HEK293T (cell line): ENCODE measurements at regions not wholly inside any gene's neighbourhood (a gene's known extent, or its start where the extent isn't known, plus 50 kb on each side); places are given as distances from the start of the nearest gene placed in this dataset.

ENCODE experiments used
- CTCF ChIA-PET: fragments of 350-600 bp; formaldehyde crosslinking; extraction: SDS; loops from one replicate; lab custom pipeline; 2021; ENCODE audit warnings: antibody characterized with exemption, inconsistent platforms; lab: Yijun Ruan, JAX
- POLR2A ChIA-PET: fragments of 350-600 bp; formaldehyde crosslinking; extraction: SDS; loops from one replicate; lab custom pipeline; 2020; ENCODE audit warnings: antibody characterized with exemption, inconsistent platforms; lab: Yijun Ruan, JAX
- DNase-seq: peaks from one replicate; pipeline ENCODE4 v3.0.0; 2012; ENCODE audit warnings: mixed read lengths; ENCODE audit errors: extremely low spot score
- ARNT ChIP-seq: fragments of 450-650 bp; IDR thresholded peaks from 2 replicates; pipeline ENCODE4 v1.6.1; 2017; ENCODE audit warnings: mild to moderate bottlenecking
- BHLHE40 ChIP-seq: fragments of 450-650 bp; IDR thresholded peaks from 2 replicates; pipeline ENCODE4 v1.6.1; 2016; ENCODE audit warnings: mild to moderate bottlenecking, moderate library complexity, borderline replicate concordance
- CTBP1 ChIP-seq: fragments of 450-650 bp; IDR thresholded peaks from 2 replicates; pipeline ENCODE4 v1.6.1; 2016; ENCODE audit warnings: borderline replicate concordance
- ELF4 ChIP-seq: fragments of 450-650 bp; IDR thresholded peaks from 2 replicates; pipeline ENCODE4 v1.6.1; 2017; ENCODE audit warnings: antibody characterized with exemption
- FOXA1 ChIP-seq: fragments of 450-650 bp; IDR thresholded peaks from 2 replicates; pipeline ENCODE4 v1.6.1; 2016; ENCODE audit warnings: mild to moderate bottlenecking
- FOXK2 ChIP-seq: fragments of 450-650 bp; IDR thresholded peaks from 2 replicates; pipeline ENCODE4 v1.6.1; 2016; ENCODE audit warnings: mild to moderate bottlenecking
- FOXM1 ChIP-seq: fragments of 450-650 bp; IDR thresholded peaks from 2 replicates; pipeline ENCODE4 v1.6.1; 2017; ENCODE audit warnings: mild to moderate bottlenecking, borderline replicate concordance
- HDGF ChIP-seq: fragments of 450-650 bp; IDR thresholded peaks from 2 replicates; pipeline ENCODE4 v1.6.1; 2017; ENCODE audit warnings: antibody characterized with exemption, borderline replicate concordance
- L3MBTL2 ChIP-seq: fragments of 450-650 bp; conservative IDR thresholded peaks from 2 replicates; pipeline ENCODE4 v1.6.1; 2016; ENCODE audit warnings: mild to moderate bottlenecking
- LEF1 ChIP-seq: fragments of 450-650 bp; IDR thresholded peaks from 2 replicates; pipeline ENCODE4 v1.6.1; 2017; ENCODE audit warnings: mild to moderate bottlenecking, borderline replicate concordance
- NFRKB ChIP-seq: fragments of 450-650 bp; IDR thresholded peaks from 2 replicates; pipeline ENCODE4 v1.6.1; 2016; ENCODE audit warnings: mild to moderate bottlenecking, moderate library complexity
- SP1 ChIP-seq: fragments of 450-650 bp; IDR thresholded peaks from 2 replicates; pipeline ENCODE4 v1.6.1; 2017
- SUZ12 ChIP-seq: fragments of 450-650 bp; IDR thresholded peaks from 2 replicates; pipeline ENCODE4 v1.6.1; 2016; ENCODE audit warnings: mild to moderate bottlenecking
- TARDBP ChIP-seq: fragments of 450-650 bp; IDR thresholded peaks from 2 replicates; pipeline ENCODE4 v1.6.1; 2016
- ZNF384 ChIP-seq: fragments of 450-650 bp; IDR thresholded peaks from 2 replicates; pipeline ENCODE4 v1.6.1; 2016
- TF ChIP-seq, protein P1 (sequence below): fragments of 450-650 bp; IDR thresholded peaks from 2 replicates; pipeline ENCODE4 v1.6.1; 2016

DNA sequence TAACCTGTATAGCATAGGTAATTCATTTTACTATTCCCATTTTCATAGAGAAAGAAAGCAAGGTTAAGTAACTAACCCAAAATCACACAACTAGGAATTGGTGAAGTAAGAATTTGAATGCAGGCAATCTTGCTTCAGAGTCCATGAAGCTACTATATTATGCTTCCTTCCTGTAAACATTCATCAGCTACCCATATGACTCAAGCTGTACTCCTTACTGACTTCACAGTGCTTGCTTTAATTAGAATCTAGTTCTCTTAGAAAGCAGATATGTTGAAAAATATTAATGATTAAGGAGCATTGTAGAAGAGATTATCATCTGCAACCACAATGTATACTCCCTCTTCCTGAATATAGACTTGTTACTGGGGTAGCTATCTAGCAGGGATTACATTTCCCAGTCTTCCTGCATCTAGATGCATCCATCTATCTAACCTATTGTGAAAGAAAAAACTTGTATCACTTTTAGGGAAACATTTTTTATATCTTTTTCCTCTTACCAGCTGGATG, 961.6 kb upstream of the CHAC2 start:
- no peak for DNase-seq
- ChIA-PET POLR2A (no interaction called here), CTCF (no interaction called here)
- no peak for TF ChIP-seq BHLHE40
- TF ChIP-seq CTBP1, result no peak
- no peak for TF ChIP-seq HDGF
- TF ChIP-seq TARDBP, result no peak
- no peak for TF ChIP-seq LEF1
- no peak for TF ChIP-seq ELF4
- TF ChIP-seq FOXK2, result no peak
- no peak for TF ChIP-seq ARNT
- TF ChIP-seq L3MBTL2, result no peak
- TF ChIP-seq SUZ12, result no peak
- no peak for TF ChIP-seq FOXA1
- TF ChIP-seq, protein P1, sequence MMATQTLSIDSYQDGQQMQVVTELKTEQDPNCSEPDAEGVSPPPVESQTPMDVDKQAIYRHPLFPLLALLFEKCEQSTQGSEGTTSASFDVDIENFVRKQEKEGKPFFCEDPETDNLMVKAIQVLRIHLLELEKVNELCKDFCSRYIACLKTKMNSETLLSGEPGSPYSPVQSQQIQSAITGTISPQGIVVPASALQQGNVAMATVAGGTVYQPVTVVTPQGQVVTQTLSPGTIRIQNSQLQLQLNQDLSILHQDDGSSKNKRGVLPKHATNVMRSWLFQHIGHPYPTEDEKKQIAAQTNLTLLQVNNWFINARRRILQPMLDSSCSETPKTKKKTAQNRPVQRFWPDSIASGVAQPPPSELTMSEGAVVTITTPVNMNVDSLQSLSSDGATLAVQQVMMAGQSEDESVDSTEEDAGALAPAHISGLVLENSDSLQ, result no peak
- no peak for TF ChIP-seq ZNF384
- TF ChIP-seq FOXM1, result no peak
- TF ChIP-seq NFRKB, result no peak
- no peak for TF ChIP-seq SP1

DNA sequence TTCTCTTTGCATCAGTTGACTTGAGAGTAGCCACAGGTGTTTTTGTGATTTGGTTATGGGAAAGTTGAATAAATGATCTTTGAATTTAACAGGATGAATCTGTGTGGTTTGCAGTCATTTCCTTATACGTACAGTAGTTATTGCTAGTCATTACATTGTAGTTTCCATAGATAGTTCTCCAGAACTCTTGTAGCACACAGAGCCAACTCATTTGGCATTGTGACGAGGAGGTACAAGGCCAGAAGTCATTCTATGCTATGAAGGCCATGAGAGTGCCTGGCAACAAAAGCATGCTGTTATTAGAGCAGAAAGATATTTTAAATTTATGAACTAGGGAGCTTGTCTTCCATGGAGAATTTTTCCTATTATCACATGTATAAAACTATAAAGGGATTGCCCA, 973.0 kb upstream of the CHAC2 start:
- POLR2A ChIA-PET, result no interaction called here
- DNase-seq, result no peak
- CTCF ChIA-PET, result no interaction called here
- TF ChIP-seq ZNF384, result no peak
- no peak for TF ChIP-seq CTBP1
- no peak for TF ChIP-seq L3MBTL2
- no peak for TF ChIP-seq TARDBP
- TF ChIP-seq FOXK2, result no peak
- no peak for TF ChIP-seq SP1
- no peak for TF ChIP-seq SUZ12
- no peak for TF ChIP-seq FOXM1
- TF ChIP-seq ELF4, result no peak
- TF ChIP-seq LEF1, result no peak

DNA sequence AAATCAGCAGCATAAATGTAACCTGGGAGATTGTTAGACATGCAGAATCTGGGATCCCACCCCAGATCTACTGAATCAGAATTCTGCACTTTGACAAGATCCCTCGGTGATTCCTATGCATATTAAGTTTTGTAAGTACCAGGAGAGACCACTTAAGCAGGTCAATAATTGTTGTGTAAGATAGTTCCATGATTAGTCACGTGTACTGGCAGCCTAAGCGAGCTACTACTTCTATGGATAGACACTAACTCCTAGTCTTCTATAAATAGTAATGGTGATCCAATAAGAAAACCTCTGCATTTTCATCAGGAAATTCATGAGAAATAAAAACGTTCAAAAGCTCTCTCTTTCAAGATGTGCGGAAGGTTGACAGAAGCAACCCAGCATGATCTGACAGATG, 988.2 kb upstream of the CHAC2 start:
- ChIA-PET CTCF (no interaction called here), POLR2A (no interaction called here)
- no peak for TF ChIP-seq CTBP1
- TF ChIP-seq NFRKB, result no peak
- no peak for TF ChIP-seq TARDBP
- no peak for TF ChIP-seq HDGF
- no peak for TF ChIP-seq ELF4
- TF ChIP-seq FOXK2, result no peak
- no peak for TF ChIP-seq LEF1
- no peak for TF ChIP-seq FOXM1
- TF ChIP-seq FOXA1, result no peak
- no peak for DNase-seq

DNA sequence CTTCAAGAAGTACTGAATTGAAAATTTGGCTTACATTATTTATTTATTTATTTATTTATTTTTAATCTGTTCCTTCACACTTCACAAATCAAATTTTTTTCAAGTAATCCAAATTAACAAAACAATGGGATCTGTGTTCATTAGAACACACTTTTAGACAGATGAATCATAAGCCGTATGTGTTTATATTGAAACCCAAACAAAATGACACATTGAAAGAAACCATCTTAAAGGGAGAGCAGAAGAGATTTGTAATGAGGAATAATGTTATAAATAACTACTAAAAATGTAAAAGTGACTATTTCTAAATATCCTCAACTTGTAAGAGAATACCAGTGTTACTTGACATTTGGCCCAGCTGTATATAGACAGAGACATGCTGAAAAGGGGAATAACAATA, 991.0 kb upstream of the CHAC2 start:
- ChIA-PET CTCF (no interaction called here), POLR2A (no interaction called here)
- no peak for DNase-seq
- TF ChIP-seq LEF1 (no peak), HDGF (no peak), BHLHE40 (no peak), ELF4 (no peak), FOXK2 (no peak), ZNF384 (no peak), NFRKB (no peak), SUZ12 (no peak), L3MBTL2 (no peak), ARNT (no peak), CTBP1 (no peak), SP1 (no peak), FOXM1 (no peak), FOXA1 (no peak), TARDBP (no peak)
- TF ChIP-seq, protein P1, result no peak

DNA sequence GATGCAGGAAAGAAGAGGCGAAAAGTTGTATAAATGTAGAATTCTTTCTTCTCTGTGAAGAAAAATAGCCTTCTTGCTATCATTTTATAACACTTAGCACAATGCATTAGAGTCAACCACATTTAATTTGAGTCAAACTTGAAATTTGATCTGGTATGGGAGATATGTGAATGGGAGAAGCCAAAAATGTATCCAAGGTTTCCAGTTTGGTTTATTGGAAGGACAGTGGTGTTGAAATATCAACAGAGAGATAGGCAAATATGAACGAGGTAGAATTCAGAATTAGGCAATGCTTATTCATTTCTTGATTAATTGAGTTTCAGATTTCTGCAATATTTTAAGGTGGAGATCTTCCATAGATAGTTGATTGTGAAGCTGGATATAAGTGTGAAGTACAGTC, 991.9 kb upstream of the CHAC2 start:
- no peak for DNase-seq
- TF ChIP-seq FOXK2 (no peak), HDGF (no peak), FOXM1 (no peak), ARNT (no peak), ZNF384 (no peak), LEF1 (no peak), FOXA1 (no peak)
- POLR2A ChIA-PET, result no interaction called here
- CTCF ChIA-PET, result no interaction called here

DNA sequence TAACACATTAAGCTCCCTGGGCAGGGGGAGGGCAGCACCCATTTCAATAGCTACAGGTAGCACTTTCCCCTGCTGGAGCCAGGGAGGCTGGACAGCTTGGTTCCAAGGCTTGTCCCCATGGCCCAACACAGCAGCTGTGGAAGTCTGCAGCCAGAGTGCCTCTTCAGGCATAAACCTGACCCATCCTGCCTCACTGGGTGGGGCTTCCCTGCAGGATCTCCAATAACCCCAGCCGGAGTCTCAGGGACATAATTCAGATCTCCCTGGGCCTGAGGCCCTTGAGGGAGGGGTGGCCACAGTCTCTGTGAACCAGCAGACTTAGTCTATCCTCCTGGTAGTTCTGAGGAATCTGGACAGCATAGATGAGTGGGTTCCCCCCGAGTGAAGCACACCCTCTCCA, 1001.9 kb upstream of the CHAC2 start:
- POLR2A ChIA-PET, result no interaction called here
- no peak for DNase-seq
- TF ChIP-seq SUZ12 (no peak), LEF1 (no peak), CTBP1 (no peak), SP1 (no peak), FOXM1 (no peak), TARDBP (no peak), L3MBTL2 (no peak), ARNT (no peak), ZNF384 (no peak), FOXK2 (no peak)
- TF ChIP-seq, protein P1, result no peak
- CTCF ChIA-PET, result no interaction called here

DNA sequence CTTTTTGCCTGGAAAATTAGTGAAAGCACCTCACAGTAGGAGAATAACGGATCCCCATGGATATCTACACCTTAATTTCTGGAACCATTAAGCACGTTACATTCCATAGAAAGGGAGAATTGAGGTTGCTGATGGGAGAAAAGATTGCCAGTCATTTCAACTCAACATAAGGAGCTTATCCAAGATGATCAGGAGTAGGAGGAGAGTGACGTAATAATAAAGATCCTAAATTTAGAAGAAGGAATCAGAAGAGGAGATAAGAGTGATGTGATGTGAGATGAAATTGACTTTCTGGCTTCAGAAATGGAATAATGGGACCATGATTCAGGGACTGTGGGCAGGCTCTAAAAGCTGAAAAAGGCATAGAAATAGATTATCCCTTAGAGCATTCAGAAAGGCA, 1017.8 kb upstream of the CHAC2 start:
- TF ChIP-seq, protein P1, result no peak
- TF ChIP-seq FOXK2 (no peak), FOXM1 (no peak), FOXA1 (no peak), SP1 (no peak), ELF4 (no peak), ZNF384 (no peak), HDGF (no peak), CTBP1 (no peak), ARNT (no peak), BHLHE40 (no peak), TARDBP (no peak), LEF1 (no peak)
- ChIA-PET CTCF (no interaction called here), POLR2A (no interaction called here)
- no peak for DNase-seq
